Heart left ventricle (tissue), 16 donors: ENCODE measurements at regions not wholly inside any gene's neighbourhood (a gene's known extent, or its start where the extent isn't known, plus 50 kb on each side); places are given as distances from the start of the nearest gene placed in this dataset.

ENCODE experiments used
- ATAC-seq, 4 donors: fragments of 200-7000 bp; cut with Tn5 transposase; one replicate each; pipeline ENCODE4 v1.9.1; 2020 to 2022; ENCODE audit warnings: moderate library complexity in 4 of 4, mild to moderate bottlenecking in 3 of 4, moderate number of reproducible peaks in 1 of 4
- DNase-seq, 5 donors: peaks; one replicate each; pipeline ENCODE4 v3.0.0-alpha.2; 2020
- H3K27ac ChIP-seq, 12 donors: fragments of 200-600 bp; sonication (generic) in 4 of 12; one replicate each; pipeline versions ENCODE4 v1.5.0 to v1.8.0; 2016 to 2022; ENCODE audit warnings: mild to moderate bottlenecking in 2 of 12
- H3K27me3 ChIP-seq, 9 donors: fragments of 200-600 bp; sonication (generic) in 2 of 9; one replicate each; pipeline versions ENCODE4 v1.5.1 to v1.8.0; 2016 to 2022; ENCODE audit warnings: mild to moderate bottlenecking in 3 of 9
- H3K36me3 ChIP-seq, 9 donors: fragments of 200-600 bp; sonication (generic) in 2 of 9; one replicate each; pipeline versions ENCODE4 v1.5.0 to v1.8.0; 2018 to 2022; ENCODE audit warnings: mild to moderate bottlenecking in 2 of 9
- H3K4me1 ChIP-seq, 12 donors: fragments of 200-600 bp; sonication (generic) in 4 of 12; one replicate each; pipeline versions ENCODE4 v1.5.0 to v1.8.0; 2016 to 2022; ENCODE audit warnings: mild to moderate bottlenecking in 3 of 12
- H3K4me3 ChIP-seq, 12 donors: fragments of 200-600 bp; sonication (generic) in 4 of 12; one replicate each; pipeline versions ENCODE4 v1.5.0 to v1.8.0; 2017 to 2022; ENCODE audit warnings: mild to moderate bottlenecking in 9 of 12, moderate library complexity in 4 of 12
- H3K9me3 ChIP-seq, 12 donors: fragments of 200-600 bp; sonication (generic) in 4 of 12; one replicate each; pipeline versions ENCODE4 v1.5.0 to v1.8.0; 2016 to 2022; ENCODE audit warnings: mild to moderate bottlenecking in 1 of 12
- CTCF ChIP-seq, 12 donors: fragments of 200-600 bp; sonication (generic) in 4 of 12; IDR thresholded peaks; one replicate each; pipeline versions ENCODE4 v1.5.0 to v1.8.0; 2018 to 2022; ENCODE audit warnings: antibody characterized with exemption in 12 of 12, mild to moderate bottlenecking in 5 of 12
- POLR2A ChIP-seq, 2 donors: fragments of 450-650 bp; IDR thresholded peaks; one replicate each; pipeline ENCODE4 v1.6.1; 2017; ENCODE audit warnings: antibody characterized with exemption in 2 of 2, mild to moderate bottlenecking in 2 of 2, moderate library complexity in 2 of 2
- WGBS, 4 donors: extraction: QIAGEN DNeasy Blood & Tissue Kit in 2 of 4; methylation state at CpG; one replicate each; pipeline versions ENCODE4 v1.1.5 to v1.1.7; 2013 to 2018; 5-methylcytosine and 5-hydroxymethylcytosine counted together
- intact Hi-C, 10 donors: fragments of 100-400 bp; cut with DNase I; formaldehyde crosslinking; loops; one replicate each; pipeline versions ENCODE4 v1.11.1 to v1.14.2; 2022
- donor health status: ischemic (EF 13 %, LVEDD 7.1; RV severe dilation, severe dysfunction).
- donor health status: healthy with polysubstance abuse.
- donor health status: DM: no; HTN: yes; CAD: no.
- donor health status: DM: no; HTN: no; CAD: no.
- donor health status: ischemic (EF 25% LVEDD 6.9; RV normal size, moderate dysfunction).
- donor health status: ischemic (EF 25% LVEDD 5.7; RV mildly dilated, moderate dysfunction).
- donor health status: healthy.
- donor health status: DM: yes; HTN: yes; CAD: no.
- donor health status: ischemic (EF 35%, LVEDD 5.7; RV mildly dilated, moderate dysfunction).
- donor health status: nonischemic (EF 11% LVEDD 7.7; RV severe dilation, severe dysfunction).
- donor health status: DM: yes; HTN: yes; CAD: no.
- donor health status: PGD.
- donor health status: ischemic (EF 29% LVEDD 5.4; RV normal size, mild dysfunction).
- donor health status: nonischemic (EF 23%, LVEDD 6.1; RV moderate dilation, normal function).

GRCh38 chr6:4466769-4467480, 309.3 kb upstream of the CDYL start:
- H3K9me3 ChIP-seq, result peaks cover 0 to 16% (median 7%) of the 10 kb centered on the region in 12 donors
- ATAC-seq, result no peak
- H3K27me3 ChIP-seq, result no peaks in the 10 kb centered on the region
- H3K4me1 ChIP-seq, result no peaks in the 10 kb centered on the region
- H3K36me3 ChIP-seq, result no peaks in the 10 kb centered on the region
- H3K27ac ChIP-seq, result no peak overlapping the region
- DNase-seq, result no peak
- TF ChIP-seq POLR2A (IDR thresholded peaks at IDR 0.05) (no peak), CTCF (IDR thresholded peaks at IDR 0.05) (no peak)
- WGBS, 4 donors, result 82 to 86% (median 83%) methylated on average over 9 of the region's 9 CpGs
- intact Hi-C loops, result loop anchor here in 2 of 10 donors (10.0 kb wide), 2 partner anchors 92 to 112 kb away; no protein-coding TSS in a partner anchor
- H3K4me3 ChIP-seq, result no peak overlapping the region

DNA sequence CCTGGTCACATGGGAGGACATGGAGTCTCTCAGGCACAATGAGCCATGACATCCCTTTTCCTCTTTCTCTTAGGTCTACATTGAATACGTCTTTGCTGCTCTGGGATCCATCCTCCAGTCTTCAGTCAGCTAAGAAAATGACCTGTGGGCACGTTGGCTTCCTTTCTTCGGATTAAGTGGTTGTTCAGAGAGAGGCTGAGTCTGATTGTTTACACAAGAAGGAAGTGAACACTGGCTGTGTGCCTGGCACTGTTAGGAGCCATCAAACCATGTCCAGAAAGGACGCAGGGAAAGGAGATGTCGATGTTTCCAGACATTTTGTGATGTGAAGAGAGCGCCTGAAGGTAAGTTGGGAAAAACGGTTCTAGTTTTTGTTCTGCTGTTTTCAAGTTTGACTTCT, 309.9 kb upstream of the CDYL start:
- Histone ChIP-seq H3K9me3 (peaks cover 0 to 9% (median under 1%) of the 10 kb centered on the region in 12 donors), H3K4me3 (no peak overlapping the region), H3K36me3 (no peaks in the 10 kb centered on the region), H3K4me1 (peaks cover 0 to under 1% (median 0%) of the 10 kb centered on the region in 12 donors), H3K27me3 (no peaks in the 10 kb centered on the region), H3K27ac (no peak overlapping the region)
- WGBS, 4 donors, result 48 to 61% (median 54%) methylated on average over 7 of the region's 7 CpGs
- ATAC-seq (no peak), DNase-seq (no peak)
- TF ChIP-seq CTCF (IDR thresholded peaks at IDR 0.05) (no peak), POLR2A (IDR thresholded peaks at IDR 0.05) (no peak)
- intact Hi-C loops, result loop anchor here in 2 of 10 donors (10.0 kb wide), 2 partner anchors 91 to 111 kb away; no protein-coding TSS in a partner anchor

- no peak for DNase-seq
- ATAC-seq, result no peak
- Histone ChIP-seq H3K9me3 (no peaks in the 10 kb centered on the region), H3K4me3 (no peak overlapping the region), H3K27me3 (no peaks in the 10 kb centered on the region), H3K4me1 (peaks cover 0 to 17% (median 9%) of the 10 kb centered on the region in 12 donors), H3K27ac (no peak overlapping the region), H3K36me3 (no peaks in the 10 kb centered on the region)
- intact Hi-C loops, result loop anchor here in 2 of 10 donors (5.0 to 10.0 kb wide), 3 partner anchors 90 to 148 kb away; no protein-coding TSS in a partner anchor
- WGBS, 4 donors, result 95% methylated on average over 2 of the region's 2 CpGs
- no peak for TF ChIP-seq CTCF (IDR thresholded peaks at IDR 0.05)
Measured at GRCh38 chr6:4464638-4465037, 311.6 kb upstream of the CDYL start.

GRCh38 chr6:4463236-4463635, 313.0 kb upstream of the CDYL start:
- Histone ChIP-seq H3K36me3 (no peaks in the 10 kb centered on the region), H3K27ac (no peak overlapping the region), H3K27me3 (no peaks in the 10 kb centered on the region), H3K9me3 (no peaks in the 10 kb centered on the region), H3K4me3 (no peak overlapping the region), H3K4me1 (peaks cover 0 to 23% (median 13%) of the 10 kb centered on the region in 12 donors)
- DNase-seq (no peak), ATAC-seq (no peak)
- no peak for TF ChIP-seq POLR2A (IDR thresholded peaks at IDR 0.05)
- TF ChIP-seq CTCF (IDR thresholded peaks at IDR 0.05), result no peak
- 82 to 97% (median 95%) methylated on average over 1 of the region's 1 CpG for WGBS, 4 donors
- intact Hi-C loops, result loop anchor here in 2 of 10 donors (5.0 to 10.0 kb wide), 3 partner anchors 88 to 149 kb away; no protein-coding TSS in a partner anchor
